ENCODE measurements at regions not wholly inside any gene's neighbourhood (a gene's known extent, or its start where the extent isn't known, plus 50 kb on each side); places are given as distances from the start of the nearest gene placed in this dataset.

GRCh38 chr18:71105994-71106546, 817.2 kb downstream of the SOCS6 start:
- no peak for TF ChIP-seq CTCF (IDR thresholded peaks at IDR 0.05 in 4 of 5, conservative IDR thresholded peaks at IDR 0.05 in 1 of 5)
- no peak for TF ChIP-seq POLR2A (IDR thresholded peaks at IDR 0.05)
